ENCODE measurements at regions not wholly inside any gene's neighbourhood (a gene's known extent, or its start where the extent isn't known, plus 50 kb on each side); places are given as distances from the start of the nearest gene placed in this dataset.
A peak's percentile ranks its signal among the peaks of the same experiment; 100 is the strongest.

GRCh38 chr2:200066417-200066816, 111.0 kb downstream of the MAIP1 start:
- CTCF ChIA-PET = no interaction called here
- POLR2A ChIA-PET = no interaction called here
- Mint-ChIP-seq H3K27ac (no peak overlapping the region), H3K9me3 (peaks cover 2% of the 10 kb centered on the region), H3K36me3 (ENCODE audit: low read depth) (no peaks in the 10 kb centered on the region), H3K4me1 (no peaks in the 10 kb centered on the region), H3K4me3 (no peak overlapping the region), H3K27me3 (peaks cover 27% of the 10 kb centered on the region)
- no peak for DNase-seq

- H3K27me3 Mint-ChIP-seq = peaks cover 21% of the 10 kb centered on the region
- no peak overlapping the region for H3K27ac Mint-ChIP-seq
- peaks cover 13% of the 10 kb centered on the region for H3K9me3 Mint-ChIP-seq
- no peaks in the 10 kb centered on the region for H3K4me1 Mint-ChIP-seq
- ChIA-PET CTCF (no interaction called here), POLR2A (no interaction called here)
- no peaks in the 10 kb centered on the region for H3K36me3 Mint-ChIP-seq (ENCODE audit: low read depth)
- H3K4me3 Mint-ChIP-seq = no peak overlapping the region
- DNase-seq = no peak
Measured at GRCh38 chr2:200068642-200069041, 113.3 kb downstream of the MAIP1 start.

- no peak overlapping the region for H3K27ac Mint-ChIP-seq
- no peaks in the 10 kb centered on the region for H3K36me3 Mint-ChIP-seq (ENCODE audit: low read depth)
- ChIA-PET POLR2A (no interaction called here), CTCF (no interaction called here)
- H3K27me3 Mint-ChIP-seq = peaks cover 8% of the 10 kb centered on the region
- H3K4me3 Mint-ChIP-seq = no peak overlapping the region
- peaks cover 4% of the 10 kb centered on the region for H3K9me3 Mint-ChIP-seq
- DNase-seq = no peak
- H3K4me1 Mint-ChIP-seq = no peaks in the 10 kb centered on the region
Measured at GRCh38 chr2:200077210-200077650, 121.8 kb downstream of the MAIP1 start.

- POLR2A ChIA-PET = no interaction called here
- Mint-ChIP-seq H3K27ac (no peak overlapping the region), H3K4me3 (no peak overlapping the region), H3K27me3 (peaks cover 8% of the 10 kb centered on the region), H3K4me1 (no peaks in the 10 kb centered on the region), H3K9me3 (no peaks in the 10 kb centered on the region), H3K36me3 (ENCODE audit: low read depth) (no peaks in the 10 kb centered on the region)
- DNase-seq = no peak
- CTCF ChIA-PET = no interaction called here
Measured at GRCh38 chr2:200077838-200078237, 122.5 kb downstream of the MAIP1 start.

GRCh38 chr2:200079356-200079755, 124.0 kb downstream of the MAIP1 start:
- Mint-ChIP-seq H3K27me3 (peaks cover 8% of the 10 kb centered on the region), H3K4me3 (no peak overlapping the region), H3K9me3 (no peaks in the 10 kb centered on the region), H3K27ac (no peak overlapping the region), H3K4me1 (no peaks in the 10 kb centered on the region), H3K36me3 (ENCODE audit: low read depth) (no peaks in the 10 kb centered on the region)
- POLR2A ChIA-PET = no interaction called here
- CTCF ChIA-PET = no interaction called here
- DNase-seq = no peak

GRCh38 chr2:200081236-200081635, 125.9 kb downstream of the MAIP1 start:
- no peaks in the 10 kb centered on the region for H3K36me3 Mint-ChIP-seq (ENCODE audit: low read depth)
- H3K27ac Mint-ChIP-seq = no peak overlapping the region
- no peaks in the 10 kb centered on the region for H3K4me1 Mint-ChIP-seq
- H3K9me3 Mint-ChIP-seq = no peaks in the 10 kb centered on the region
- CTCF ChIA-PET = no interaction called here
- peaks cover 10% of the 10 kb centered on the region for H3K27me3 Mint-ChIP-seq
- no peak overlapping the region for H3K4me3 Mint-ChIP-seq
- POLR2A ChIA-PET = no interaction called here
- no peak for DNase-seq

GRCh38 chr2:200081811-200082210, 126.4 kb downstream of the MAIP1 start:
- Mint-ChIP-seq H3K27me3 (peaks cover 10% of the 10 kb centered on the region), H3K36me3 (ENCODE audit: low read depth) (no peaks in the 10 kb centered on the region), H3K27ac (no peak overlapping the region), H3K4me3 (no peak overlapping the region), H3K9me3 (no peaks in the 10 kb centered on the region), H3K4me1 (no peaks in the 10 kb centered on the region)
- ChIA-PET CTCF (no interaction called here), POLR2A (interaction anchor here (0.7 kb wide), 1 partner anchor 57 kb away, joined by 3 read pairs; no protein-coding TSS in a partner anchor)
- DNase-seq = no peak

- H3K27me3 Mint-ChIP-seq = peaks cover 12% of the 10 kb centered on the region
- H3K4me1 Mint-ChIP-seq = no peaks in the 10 kb centered on the region
- no peak overlapping the region for H3K27ac Mint-ChIP-seq
- no peaks in the 10 kb centered on the region for H3K36me3 Mint-ChIP-seq (ENCODE audit: low read depth)
- no peak for DNase-seq
- POLR2A ChIA-PET = no interaction called here
- H3K4me3 Mint-ChIP-seq = no peak overlapping the region
- no peaks in the 10 kb centered on the region for H3K9me3 Mint-ChIP-seq
- CTCF ChIA-PET = interaction anchor here (0.6 to 1.5 kb wide), 2 partner anchors 10 to 11 kb away, joined by 3 read pairs; no protein-coding TSS in a partner anchor
Measured at GRCh38 chr2:200084036-200084435, 128.7 kb downstream of the MAIP1 start.

- H3K27ac Mint-ChIP-seq = no peak overlapping the region
- no peak for DNase-seq
- peaks cover 11% of the 10 kb centered on the region for H3K27me3 Mint-ChIP-seq
- H3K36me3 Mint-ChIP-seq (ENCODE audit: low read depth) = no peaks in the 10 kb centered on the region
- H3K9me3 Mint-ChIP-seq = no peaks in the 10 kb centered on the region
- no peaks in the 10 kb centered on the region for H3K4me1 Mint-ChIP-seq
- ChIA-PET CTCF (interaction anchor here (0.8 kb wide), 1 partner anchor 35 kb away, joined by 3 read pairs; no protein-coding TSS in a partner anchor), POLR2A (no interaction called here)
- no peak overlapping the region for H3K4me3 Mint-ChIP-seq
Measured at GRCh38 chr2:200086911-200087310, 131.5 kb downstream of the MAIP1 start.

GRCh38 chr2:200087451-200087850, 132.1 kb downstream of the MAIP1 start:
- CTCF ChIA-PET = no interaction called here

GRCh38 chr2:200089040-200089755, 133.8 kb downstream of the MAIP1 start:
- Mint-ChIP-seq H3K9me3 (no peaks in the 10 kb centered on the region), H3K4me3 (no peak overlapping the region), H3K27ac (no peak overlapping the region), H3K4me1 (no peaks in the 10 kb centered on the region), H3K36me3 (ENCODE audit: low read depth) (no peaks in the 10 kb centered on the region), H3K27me3 (peaks cover 16% of the 10 kb centered on the region)
- POLR2A ChIA-PET = no interaction called here
- CTCF ChIA-PET = interaction anchor here (1.2 kb wide), 1 partner anchor 16 kb away, joined by 3 read pairs; no protein-coding TSS in a partner anchor
- no peak for DNase-seq

More at GRCh38 chr2:200087451-200087850, 132.1 kb downstream of the MAIP1 start:
- no peak overlapping the region for H3K4me3 Mint-ChIP-seq
- DNase-seq = no peak
- no peaks in the 10 kb centered on the region for H3K9me3 Mint-ChIP-seq
- H3K27me3 Mint-ChIP-seq = peaks cover 16% of the 10 kb centered on the region
- no peak overlapping the region for H3K27ac Mint-ChIP-seq
- POLR2A ChIA-PET = no interaction called here
- H3K36me3 Mint-ChIP-seq (ENCODE audit: low read depth) = no peaks in the 10 kb centered on the region
- no peaks in the 10 kb centered on the region for H3K4me1 Mint-ChIP-seq

GRCh38 chr2:200089756-200090109, 134.4 kb downstream of the MAIP1 start:
- H3K4me1 Mint-ChIP-seq = no peaks in the 10 kb centered on the region
- H3K9me3 Mint-ChIP-seq = no peaks in the 10 kb centered on the region
- H3K36me3 Mint-ChIP-seq (ENCODE audit: low read depth) = no peaks in the 10 kb centered on the region
- POLR2A ChIA-PET = no interaction called here
- CTCF ChIA-PET = no interaction called here
- no peak for DNase-seq
- no peak overlapping the region for H3K27ac Mint-ChIP-seq
- peaks cover 17% of the 10 kb centered on the region for H3K27me3 Mint-ChIP-seq
- no peak overlapping the region for H3K4me3 Mint-ChIP-seq

GRCh38 chr2:200090683-200091082, 135.3 kb downstream of the MAIP1 start:
- Mint-ChIP-seq H3K27me3 (peaks cover 15% of the 10 kb centered on the region), H3K4me3 (no peak overlapping the region), H3K36me3 (ENCODE audit: low read depth) (no peaks in the 10 kb centered on the region), H3K27ac (no peak overlapping the region), H3K9me3 (no peaks in the 10 kb centered on the region), H3K4me1 (no peaks in the 10 kb centered on the region)
- ChIA-PET CTCF (no interaction called here), POLR2A (no interaction called here)
- DNase-seq = no peak

GRCh38 chr2:200091126-200091525, 135.7 kb downstream of the MAIP1 start:
- Mint-ChIP-seq H3K36me3 (ENCODE audit: low read depth) (no peaks in the 10 kb centered on the region), H3K27ac (peak overlapping the region; percentile 7), H3K27me3 (peaks cover 15% of the 10 kb centered on the region), H3K9me3 (no peaks in the 10 kb centered on the region), H3K4me3 (no peak overlapping the region), H3K4me1 (no peaks in the 10 kb centered on the region)
- ChIA-PET CTCF (no interaction called here), POLR2A (no interaction called here)
- DNase-seq = no peak

Data from activated CD4-positive, alpha-beta T cell treated with anti-CD3 and anti-CD28 coated beads, Interleukin-2, amount 10 ng/mL, durations not matched to agents 7 days and 5 days (primary cell).